Sciatic nerve (tissue), 2 donors: ENCODE measurements at regions not wholly inside any gene's neighbourhood (a gene's known extent, or its start where the extent isn't known, plus 50 kb on each side); places are given as distances from the start of the nearest gene placed in this dataset.

Source experiments
- ATAC-seq: fragments of 200-7000 bp; cut with Tn5 transposase; one replicate; pipeline ENCODE4 v1.9.1; 2020; ENCODE audit warnings: mild to moderate bottlenecking, moderate library complexity
- DNase-seq: peaks from one replicate; pipeline ENCODE4 v3.0.0-alpha.2; 2020; ENCODE audit warnings: low spot score
- intact Hi-C: fragments of 100-400 bp; cut with DNase I; formaldehyde crosslinking; loops from one replicate; pipeline ENCODE4 v1.14.2; 2022
- donor health status: DM: no; HTN: no; CAD: no.
- donor health status: DM: no; HTN: no; CAD: no.

GRCh38 chr9:129336601-129337331, 158.7 kb upstream of the IER5L start:
- ATAC-seq (no peak), DNase-seq (no peak)
- intact Hi-C loops, result loop anchor here (10.0 kb wide), 1 partner anchor 162 kb away; the partner anchor contains the start of gene IER5L

- DNase-seq (no peak), ATAC-seq (no peak)
- intact Hi-C loops, result loop anchor here (10.0 kb wide), 1 partner anchor 161 kb away; the partner anchor contains the start of gene IER5L
These were observed 158.1 kb upstream of the IER5L start for GRCh38 chr9:129336130-129336528.

GRCh38 chr9:129335464-129336129, 157.5 kb upstream of the IER5L start:
- ATAC-seq (peak; percentile 21), DNase-seq (no peak)
- intact Hi-C loops, result loop anchor here (10.0 kb wide), 1 partner anchor 161 kb away; the partner anchor contains the start of gene IER5L

- peak; percentile 91 for ATAC-seq
- intact Hi-C loops, result loop anchor here (10.0 kb wide), 1 partner anchor 160 kb away; the partner anchor contains the start of gene IER5L
- peak; percentile 94 for DNase-seq
These were observed 156.3 kb upstream of the IER5L start for GRCh38 chr9:129334105-129334935.

GRCh38 chr9:129333617-129334104, 155.6 kb upstream of the IER5L start:
- intact Hi-C loops, result loop anchor here (10.0 kb wide), 1 partner anchor 159 kb away; the partner anchor contains the start of gene IER5L

GRCh38 chr9:129332581-129332980, 154.5 kb upstream of the IER5L start:
- intact Hi-C loops, result loop anchor here (10.0 kb wide), 1 partner anchor 158 kb away; the partner anchor contains the start of gene IER5L
- DNase-seq, result no peak
- ATAC-seq, result no peak

More at GRCh38 chr9:129333617-129334104, 155.6 kb upstream of the IER5L start:
- peak; percentile 2 for ATAC-seq
- no peak for DNase-seq

- ATAC-seq (no peak), DNase-seq (no peak)
- intact Hi-C loops, result loop anchor here (10.0 kb wide), 1 partner anchor 157 kb away; the partner anchor contains the start of gene IER5L
These were observed 153.9 kb upstream of the IER5L start for GRCh38 chr9:129331772-129332500.

- no peak for ATAC-seq
- intact Hi-C loops, result loop anchor here (10.0 kb wide), 1 partner anchor 157 kb away; the partner anchor contains the start of gene IER5L
- no peak for DNase-seq
These were observed 153.4 kb upstream of the IER5L start for GRCh38 chr9:129331493-129331765.

- DNase-seq, result no peak
- no peak for ATAC-seq
- intact Hi-C loops, result loop anchor here (10.0 kb wide), 1 partner anchor 156 kb away; the partner anchor contains the start of gene IER5L
These were observed 152.8 kb upstream of the IER5L start for GRCh38 chr9:129330711-129331492.

GRCh38 chr9:129328355-129329042, 150.4 kb upstream of the IER5L start:
- DNase-seq (no peak), ATAC-seq (peak; percentile 45)
- intact Hi-C loops, result no loop called here

- ATAC-seq (peak; percentile 3), DNase-seq (no peak)
- intact Hi-C loops, result no loop called here
These were observed 149.7 kb upstream of the IER5L start for GRCh38 chr9:129327552-129328328.

GRCh38 chr9:129326061-129327005, 148.3 kb upstream of the IER5L start:
- ATAC-seq (no peak), DNase-seq (no peak)
- intact Hi-C loops, result no loop called here

GRCh38 chr9:129324808-129325502, 146.9 kb upstream of the IER5L start:
- no peak for DNase-seq
- intact Hi-C loops, result no loop called here
- ATAC-seq, result no peak

- intact Hi-C loops, result no loop called here
These were observed 146.0 kb upstream of the IER5L start for GRCh38 chr9:129323999-129324553.

More at GRCh38 chr9:129323999-129324553, 146.0 kb upstream of the IER5L start:
- DNase-seq (no peak), ATAC-seq (no peak)
